GM12878 (cell line): ENCODE measurements at regions not wholly inside any gene's neighbourhood (a gene's known extent, or its start where the extent isn't known, plus 50 kb on each side); places are given as distances from the start of the nearest gene placed in this dataset.

Source experiments
- CREB1 ChIP-seq: IDR thresholded peaks from 2 replicates; pipeline ENCODE4 v1.6.1; 2012; ENCODE audit warnings: low read depth, mild to moderate bottlenecking, inconsistent platforms
- MXI1 ChIP-seq: fragments of 150-350 bp; IDR thresholded peaks from 2 replicates; pipeline ENCODE4 v1.6.1; 2011; ENCODE audit warnings: low read depth, mild to moderate bottlenecking, inconsistent platforms, low read length, improper control_type of control experiment
- MYC ChIP-seq: IDR thresholded peaks from 2 replicates; pipeline ENCODE4 v1.6.1; 2011; ENCODE audit warnings: mild to moderate bottlenecking, low read length, moderate library complexity, inconsistent platforms; ENCODE audit not compliant: insufficient read depth, insufficient replicate concordance, insufficient read length, severe bottlenecking
- POLR2A ChIP-seq: IDR thresholded peaks from 2 replicates; pipeline ENCODE4 v1.6.1; 2011; ENCODE audit warnings: low read depth, mild to moderate bottlenecking, low read length
- RAD21 ChIP-seq: IDR thresholded peaks from 2 replicates; pipeline ENCODE4 v1.6.1; 2011; ENCODE audit warnings: mild to moderate bottlenecking, low read depth, low read length, moderate library complexity; ENCODE audit not compliant: insufficient read depth
- REST ChIP-seq: IDR thresholded peaks from 2 replicates; pipeline ENCODE4 v1.6.1; 2012; ENCODE audit warnings: mild to moderate bottlenecking, low read depth, low read length

- TF ChIP-seq RAD21 (no peak), CREB1 (no peak), REST (no peak), MXI1 (no peak), MYC (no peak), POLR2A (no peak)
These were observed 57.7 kb upstream of the FAM20C start for GRCh38 chr7:134561-135256.
